ENCODE measurements at regions not wholly inside any gene's neighbourhood (a gene's known extent, or its start where the extent isn't known, plus 50 kb on each side); places are given as distances from the start of the nearest gene placed in this dataset.

GRCh38 chr20:17858450-17859001, 110.1 kb downstream of the SNX5 start:
- TF ChIP-seq CTCF (IDR thresholded peaks at IDR 0.05; ENCODE audit: poor library complexity, severe bottlenecking) = no peak
- TF ChIP-seq TAF1 (IDR thresholded peaks at IDR 0.05; ENCODE audit: low read depth) = no peak
- no peak for TF ChIP-seq EZH2 (IDR thresholded peaks at IDR 0.05; ENCODE audit: borderline replicate concordance, insufficient read depth, low read length, poor library complexity, severe bottlenecking)
- no peak for TF ChIP-seq RAD21 (conservative IDR thresholded peaks at IDR 0.05)
- no peak for TF ChIP-seq EP300 (conservative IDR thresholded peaks at IDR 0.05; ENCODE audit: poor library complexity, severe bottlenecking)
- TF ChIP-seq POLR2AphosphoS5 (IDR thresholded peaks at IDR 0.05) = no peak
- TF ChIP-seq SMC3 (conservative IDR thresholded peaks at IDR 0.05; ENCODE audit: poor library complexity) = no peak
- no peak for TF ChIP-seq REST (IDR thresholded peaks at IDR 0.05; ENCODE audit: borderline replicate concordance)

All from neural cell (in vitro differentiated cells).